Lower lobe of right lung (tissue), 2 donors: ENCODE measurements at regions not wholly inside any gene's neighbourhood (a gene's known extent, or its start where the extent isn't known, plus 50 kb on each side); places are given as distances from the start of the nearest gene placed in this dataset.

Experiments used
- ATAC-seq, 2 donors: fragments of 200-7000 bp; cut with Tn5 transposase; one replicate each; pipeline ENCODE4 v1.9.1; 2020 to 2022; ENCODE audit warnings: mild to moderate bottlenecking in 2 of 2, moderate library complexity in 2 of 2
- DNase-seq: peaks from one replicate; pipeline ENCODE4 v3.0.0-alpha.2; 2020
- H3K27ac ChIP-seq: fragments of 200-600 bp; one replicate; pipeline ENCODE4 v1.8.0; 2022
- H3K27me3 ChIP-seq: fragments of 200-600 bp; one replicate; pipeline ENCODE4 v1.8.0; 2022; ENCODE audit warnings: low read depth
- H3K36me3 ChIP-seq: fragments of 200-600 bp; one replicate; pipeline ENCODE4 v1.8.0; 2022; ENCODE audit warnings: mild to moderate bottlenecking
- H3K4me1 ChIP-seq: fragments of 200-600 bp; one replicate; pipeline ENCODE4 v1.8.0; 2022
- H3K4me3 ChIP-seq: fragments of 200-600 bp; one replicate; pipeline ENCODE4 v1.8.0; 2022; ENCODE audit warnings: mild to moderate bottlenecking
- H3K9me3 ChIP-seq: fragments of 200-600 bp; one replicate; pipeline ENCODE4 v1.8.0; 2022
- CTCF ChIP-seq: fragments of 200-600 bp; IDR thresholded peaks from one replicate; pipeline ENCODE4 v1.8.0; 2022; ENCODE audit warnings: antibody characterized with exemption, mild to moderate bottlenecking
- intact Hi-C: fragments of 100-400 bp; cut with DNase I; formaldehyde crosslinking; loops from one replicate; pipeline ENCODE4 v1.11.0; 2022
- donor health status: DM: no; HTN: yes; CAD: no; lungs with severe emphysema.

DNA sequence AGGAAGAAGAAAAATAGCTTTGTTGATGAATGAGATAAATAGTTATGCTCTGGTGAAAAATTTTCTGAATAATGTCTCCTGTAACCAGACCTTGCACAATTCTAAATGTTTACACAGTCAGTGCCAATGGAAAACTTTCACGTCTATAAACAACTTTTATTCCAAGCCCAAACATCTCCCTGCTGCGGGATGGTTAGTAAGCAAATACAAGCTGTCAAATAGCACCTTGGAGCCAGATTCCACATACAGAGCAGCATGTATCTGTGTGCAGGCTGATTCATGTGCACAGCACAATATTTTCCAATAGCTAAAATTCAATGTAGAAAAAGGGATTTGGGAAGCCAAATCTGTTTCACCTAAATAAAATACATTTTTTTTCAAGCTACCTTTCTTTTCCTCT lies 813.3 kb downstream of the HACE1 start:
- ATAC-seq (no peak), DNase-seq (no peak)
- no peak overlapping the region for H3K27ac ChIP-seq
- no peak overlapping the region for H3K4me3 ChIP-seq
- TF ChIP-seq CTCF = no peak
- no peaks in the 10 kb centered on the region for H3K9me3 ChIP-seq
- H3K4me1 ChIP-seq = no peaks in the 10 kb centered on the region
- no peaks in the 10 kb centered on the region for H3K27me3 ChIP-seq
- H3K36me3 ChIP-seq = no peaks in the 10 kb centered on the region
- intact Hi-C loops = no loop called here

DNA sequence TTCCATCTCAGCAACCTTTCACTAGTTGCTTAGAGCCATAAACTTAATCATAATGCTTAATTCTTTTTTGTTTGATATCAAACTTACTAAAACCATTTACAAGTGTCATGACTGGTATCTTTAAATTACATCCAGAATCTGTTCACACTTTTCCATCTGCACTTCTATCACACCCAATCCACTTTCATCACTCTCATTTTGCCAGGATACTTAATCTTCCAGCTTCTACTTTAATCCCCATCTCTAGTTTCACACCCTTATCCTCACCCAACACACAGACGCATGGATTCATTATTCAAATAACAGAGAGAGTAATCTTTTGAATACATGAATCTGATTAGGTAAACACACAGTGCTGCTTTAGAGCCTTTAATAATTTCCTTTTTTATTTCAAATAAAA lies 828.4 kb downstream of the HACE1 start:
- Histone ChIP-seq H3K36me3 (no peaks in the 10 kb centered on the region), H3K27me3 (no peaks in the 10 kb centered on the region), H3K9me3 (no peaks in the 10 kb centered on the region), H3K4me3 (no peak overlapping the region), H3K27ac (no peak overlapping the region), H3K4me1 (no peaks in the 10 kb centered on the region)
- DNase-seq (no peak), ATAC-seq (no peak)
- intact Hi-C loops = no loop called here
- no peak for TF ChIP-seq CTCF

DNA sequence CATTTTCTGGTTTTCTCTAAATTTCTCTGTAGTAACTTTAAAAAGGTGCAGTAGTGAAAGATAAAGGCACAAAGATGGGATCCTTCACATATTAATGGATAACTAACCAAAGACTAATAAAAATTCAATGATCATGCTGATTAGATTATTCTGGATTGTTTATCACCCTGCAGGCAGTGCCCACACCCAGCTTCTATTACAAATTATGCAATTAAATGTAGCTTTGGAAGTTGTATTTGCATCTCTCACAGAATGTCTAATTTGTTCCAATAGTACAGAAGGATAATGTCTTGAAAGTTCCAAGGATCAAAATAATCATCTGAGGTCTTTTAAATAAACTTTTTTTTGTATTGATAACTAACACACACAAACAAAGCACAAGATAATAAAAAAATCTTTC lies 837.6 kb downstream of the HACE1 start:
- no peak for DNase-seq
- Histone ChIP-seq H3K9me3 (no peaks in the 10 kb centered on the region), H3K36me3 (no peaks in the 10 kb centered on the region), H3K27ac (no peak overlapping the region), H3K4me1 (no peaks in the 10 kb centered on the region), H3K4me3 (no peak overlapping the region), H3K27me3 (no peaks in the 10 kb centered on the region)
- no peak for TF ChIP-seq CTCF
- no peak for ATAC-seq
- intact Hi-C loops = no loop called here

DNA sequence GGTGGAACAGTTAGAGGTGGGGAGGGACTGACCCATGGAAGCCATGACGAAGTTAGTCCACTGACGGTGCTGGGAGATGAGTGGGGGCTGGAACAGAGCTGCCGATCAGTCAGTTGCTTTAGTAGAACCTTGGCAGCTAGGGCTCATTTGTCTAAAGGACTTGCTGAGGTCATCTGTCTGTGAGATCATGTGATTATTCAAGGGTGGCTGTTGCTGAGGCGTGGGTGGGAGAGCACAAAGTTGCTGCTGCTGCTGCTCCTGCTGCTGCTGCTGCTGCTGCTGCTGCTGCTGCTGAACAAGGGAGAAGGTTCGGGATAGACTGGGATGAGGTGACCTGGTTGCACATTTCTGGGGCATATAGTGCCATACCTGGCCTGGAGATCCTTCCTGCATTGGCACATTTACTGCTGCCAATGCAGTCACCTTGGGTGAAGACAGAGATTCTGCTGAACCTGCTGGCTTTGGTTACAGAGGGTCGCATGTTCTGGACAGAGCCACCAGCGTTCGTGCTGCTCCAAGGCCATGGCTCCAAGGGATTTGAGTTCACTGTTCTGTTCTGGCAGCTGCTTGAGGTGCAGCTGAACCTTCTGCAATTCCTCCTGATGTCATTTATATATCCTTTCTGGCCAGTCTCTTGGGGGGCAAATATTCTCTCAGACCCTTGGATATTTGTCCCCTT lies 840.5 kb downstream of the HACE1 start:
- H3K4me1 ChIP-seq = no peaks in the 10 kb centered on the region
- no peaks in the 10 kb centered on the region for H3K27me3 ChIP-seq
- no peak for TF ChIP-seq CTCF
- no peak overlapping the region for H3K4me3 ChIP-seq
- no peak overlapping the region for H3K27ac ChIP-seq
- intact Hi-C loops = no loop called here
- no peak for DNase-seq
- no peaks in the 10 kb centered on the region for H3K36me3 ChIP-seq
- H3K9me3 ChIP-seq = no peaks in the 10 kb centered on the region
- peak in 1 of 2 donors; percentile 30 for ATAC-seq

DNA sequence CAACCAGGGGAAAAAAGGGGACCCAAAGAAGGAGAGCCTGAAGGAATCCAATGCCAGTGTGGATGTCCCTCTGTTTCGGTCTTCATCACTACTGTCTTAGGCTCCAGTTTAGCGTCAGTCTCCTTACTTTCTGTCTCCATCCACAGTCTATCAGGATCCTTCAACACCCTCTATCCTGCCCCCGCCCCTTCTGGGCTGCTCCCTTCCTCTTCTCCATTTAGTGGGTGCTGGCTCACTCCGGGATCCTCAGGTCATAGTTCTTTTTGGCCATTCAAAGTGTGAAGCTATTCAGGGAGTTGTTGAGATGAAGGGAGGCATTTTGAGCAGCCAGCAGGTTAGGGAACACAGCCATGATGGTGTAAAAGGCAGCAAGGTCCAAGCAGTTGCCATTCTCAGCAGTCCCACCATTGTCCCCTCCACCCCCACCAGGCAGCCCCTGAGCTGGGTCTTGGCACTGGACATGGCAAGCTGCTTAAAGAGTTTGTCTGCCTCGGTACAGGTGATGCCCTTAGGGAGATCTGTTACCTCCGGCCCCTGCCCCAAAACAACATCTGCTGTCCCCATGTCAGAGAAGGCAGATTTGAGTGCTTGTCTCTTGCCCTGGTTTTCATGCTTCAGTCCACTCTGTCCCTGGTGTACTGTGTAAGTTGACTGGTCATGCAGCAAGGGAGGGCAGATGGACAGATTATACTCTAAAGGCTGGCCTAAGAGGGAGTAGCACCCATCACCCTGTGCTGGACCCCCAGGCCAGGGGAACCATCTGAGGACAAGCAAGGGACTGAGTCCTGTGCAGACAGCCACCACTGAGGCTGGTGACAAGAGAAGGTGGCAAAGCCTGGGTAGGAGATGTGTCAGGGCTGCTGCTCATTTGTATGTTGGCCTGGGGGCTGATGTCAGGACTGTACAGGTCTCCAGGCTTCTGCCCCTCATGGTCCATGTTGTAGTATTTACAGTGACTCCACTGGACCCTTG lies 842.0 kb downstream of the HACE1 start:
- DNase-seq (no peak), ATAC-seq (peak in 1 of 2 donors; percentile 19)
- H3K27ac ChIP-seq = no peak overlapping the region
- H3K36me3 ChIP-seq = no peaks in the 10 kb centered on the region
- intact Hi-C loops = no loop called here
- no peaks in the 10 kb centered on the region for H3K9me3 ChIP-seq
- H3K27me3 ChIP-seq = no peaks in the 10 kb centered on the region
- H3K4me3 ChIP-seq = no peak overlapping the region
- no peaks in the 10 kb centered on the region for H3K4me1 ChIP-seq
- no peak for TF ChIP-seq CTCF
